ENCODE measurements at regions not wholly inside any gene's neighbourhood (a gene's known extent, or its start where the extent isn't known, plus 50 kb on each side); places are given as distances from the start of the nearest gene placed in this dataset.

GRCh38 chr10:61029411-61029810 lies 85.4 kb upstream of the RHOBTB1 start:
- TF ChIP-seq, protein P1, sequence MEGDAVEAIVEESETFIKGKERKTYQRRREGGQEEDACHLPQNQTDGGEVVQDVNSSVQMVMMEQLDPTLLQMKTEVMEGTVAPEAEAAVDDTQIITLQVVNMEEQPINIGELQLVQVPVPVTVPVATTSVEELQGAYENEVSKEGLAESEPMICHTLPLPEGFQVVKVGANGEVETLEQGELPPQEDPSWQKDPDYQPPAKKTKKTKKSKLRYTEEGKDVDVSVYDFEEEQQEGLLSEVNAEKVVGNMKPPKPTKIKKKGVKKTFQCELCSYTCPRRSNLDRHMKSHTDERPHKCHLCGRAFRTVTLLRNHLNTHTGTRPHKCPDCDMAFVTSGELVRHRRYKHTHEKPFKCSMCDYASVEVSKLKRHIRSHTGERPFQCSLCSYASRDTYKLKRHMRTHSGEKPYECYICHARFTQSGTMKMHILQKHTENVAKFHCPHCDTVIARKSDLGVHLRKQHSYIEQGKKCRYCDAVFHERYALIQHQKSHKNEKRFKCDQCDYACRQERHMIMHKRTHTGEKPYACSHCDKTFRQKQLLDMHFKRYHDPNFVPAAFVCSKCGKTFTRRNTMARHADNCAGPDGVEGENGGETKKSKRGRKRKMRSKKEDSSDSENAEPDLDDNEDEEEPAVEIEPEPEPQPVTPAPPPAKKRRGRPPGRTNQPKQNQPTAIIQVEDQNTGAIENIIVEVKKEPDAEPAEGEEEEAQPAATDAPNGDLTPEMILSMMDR (IDR thresholded peaks at IDR 0.05; ENCODE audit: low read depth, low read length): no peak
- no peak for DNase-seq (ENCODE audit: extremely low read depth, low read depth)

DNA sequence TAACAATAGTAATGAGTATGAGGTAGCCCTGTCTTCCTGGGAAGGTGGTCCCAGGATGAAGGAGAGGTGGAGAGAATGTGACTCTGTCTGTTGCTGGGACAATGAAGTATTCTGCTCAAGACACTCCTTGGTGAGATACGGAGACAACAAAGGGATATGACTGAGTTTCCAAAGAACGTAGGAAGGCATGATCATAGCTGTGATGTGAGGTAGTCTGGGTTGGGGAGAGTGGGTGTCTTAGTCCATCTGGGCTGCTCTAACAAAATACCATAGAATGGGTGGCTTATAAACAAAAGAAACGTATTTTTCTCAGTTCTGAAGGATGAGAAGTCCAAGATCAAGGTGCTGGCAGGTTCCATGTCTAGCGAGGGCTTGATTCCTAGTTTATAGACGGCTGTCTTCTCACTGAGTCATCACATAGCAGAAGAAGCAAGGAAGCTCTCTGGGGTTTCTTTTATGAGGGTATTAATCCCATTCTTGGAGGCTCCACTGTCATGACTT lies 84.9 kb upstream of the RHOBTB1 start:
- TF ChIP-seq, protein P1 (IDR thresholded peaks at IDR 0.05; ENCODE audit: low read depth, low read length): no peak
- DNase-seq (ENCODE audit: extremely low read depth, low read depth): no peak

- TF ChIP-seq, protein P1 (IDR thresholded peaks at IDR 0.05; ENCODE audit: low read depth, low read length): peak; percentile 67
- DNase-seq (ENCODE audit: extremely low read depth, low read depth): no peak
These were observed 80.8 kb upstream of the RHOBTB1 start for GRCh38 chr10:61024856-61025201.

DNA sequence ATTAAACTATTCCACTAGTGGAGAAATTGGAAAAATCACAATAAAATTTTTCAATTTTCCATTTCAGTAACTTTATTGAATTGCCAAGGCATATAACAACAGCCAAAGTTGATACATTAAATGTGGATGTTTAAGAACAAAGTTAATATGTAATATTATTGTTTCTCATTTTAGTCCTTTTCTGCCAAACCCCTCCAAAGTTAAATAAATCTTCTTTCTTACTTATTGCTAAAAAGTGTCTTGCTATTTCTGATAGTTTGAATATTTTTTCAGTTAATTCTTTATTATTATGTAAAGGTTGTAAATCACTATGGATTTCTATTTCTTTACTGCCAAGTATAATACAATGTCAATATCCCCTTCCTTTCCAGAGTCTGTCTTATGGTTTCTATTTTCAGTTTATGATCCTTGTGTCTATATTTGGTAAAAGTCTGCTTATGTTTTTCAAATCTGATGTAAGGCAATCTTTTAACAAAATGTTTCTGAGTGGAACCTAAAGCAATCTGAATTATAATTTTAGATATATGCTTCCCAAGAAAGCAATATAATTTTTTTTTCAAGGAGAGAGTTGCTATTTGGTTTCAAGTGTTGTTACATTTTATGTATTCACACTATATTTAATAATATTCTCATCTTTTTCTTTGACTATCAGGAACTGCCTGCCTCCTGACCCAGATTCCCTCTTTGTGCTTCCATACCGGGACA lies 80.3 kb upstream of the RHOBTB1 start:
- no peak for DNase-seq (ENCODE audit: extremely low read depth, low read depth)
- TF ChIP-seq, protein P1 (IDR thresholded peaks at IDR 0.05; ENCODE audit: low read depth, low read length): no peak

GRCh38 chr10:61023053-61023452 lies 79.1 kb upstream of the RHOBTB1 start:
- TF ChIP-seq, protein P1 (IDR thresholded peaks at IDR 0.05; ENCODE audit: low read depth, low read length): no peak
- no peak for DNase-seq (ENCODE audit: extremely low read depth, low read depth)

DNA sequence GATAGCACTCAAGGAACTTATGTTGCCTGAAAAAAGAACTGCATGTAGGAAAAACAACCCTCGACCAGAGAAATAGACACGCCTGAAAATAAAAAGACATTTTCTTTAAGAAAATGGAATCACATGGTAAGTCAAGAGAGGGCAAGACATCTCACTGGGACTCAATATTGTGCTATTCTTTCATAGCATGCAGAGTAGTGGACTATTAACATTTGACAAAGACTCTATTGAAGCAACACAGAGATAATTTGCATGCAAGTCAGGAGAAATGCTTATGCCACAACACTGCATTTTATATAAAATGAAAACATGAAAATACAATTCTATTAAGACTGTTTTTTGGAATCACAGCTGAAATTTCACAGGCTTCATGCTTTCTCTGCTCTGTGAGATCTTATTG lies 77.9 kb upstream of the RHOBTB1 start:
- no peak for DNase-seq (ENCODE audit: extremely low read depth, low read depth)
- TF ChIP-seq, protein P1 (IDR thresholded peaks at IDR 0.05; ENCODE audit: low read depth, low read length): no peak

DNA sequence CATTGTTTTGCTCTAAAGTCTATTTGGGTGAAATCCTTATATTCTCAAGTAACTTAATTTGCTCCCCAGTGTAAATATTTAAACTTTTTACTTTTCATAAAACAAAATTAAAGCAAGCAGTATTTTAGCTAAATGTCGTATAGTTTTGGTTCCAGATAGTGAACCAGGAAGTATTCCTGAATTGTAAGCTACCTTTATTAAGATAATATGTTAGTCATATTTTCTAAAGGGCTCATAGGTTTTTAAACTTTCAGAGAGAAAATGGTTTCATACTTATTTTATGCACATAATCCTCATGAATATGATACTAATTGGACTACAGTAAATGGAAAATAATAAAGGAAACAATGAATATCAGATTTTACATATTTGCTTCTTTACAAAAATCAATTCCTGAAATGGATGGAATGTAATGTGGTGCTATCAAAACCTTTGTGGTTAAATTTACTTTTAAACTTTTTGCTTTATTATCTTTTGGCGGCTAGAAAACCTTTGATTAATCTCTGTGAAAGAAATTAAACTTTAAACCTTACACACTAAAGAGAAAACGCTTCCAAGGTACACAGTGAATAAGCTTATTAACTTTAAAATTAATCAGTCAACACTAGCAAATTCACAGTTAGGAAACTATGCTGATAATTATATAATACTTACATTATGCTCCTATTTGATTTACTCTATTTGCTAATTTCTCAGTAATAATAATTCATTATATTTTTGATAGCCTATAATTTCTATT lies 76.6 kb upstream of the RHOBTB1 start:
- TF ChIP-seq, protein P1 (IDR thresholded peaks at IDR 0.05; ENCODE audit: low read depth, low read length): no peak
- no peak for DNase-seq (ENCODE audit: extremely low read depth, low read depth)
